ENCODE measurements at regions not wholly inside any gene's neighbourhood (a gene's known extent, or its start where the extent isn't known, plus 50 kb on each side); places are given as distances from the start of the nearest gene placed in this dataset.

GRCh38 chr1:214952648-214953047 lies 129.9 kb upstream of the KCNK2 start:
- no peak for TF ChIP-seq CTCF (IDR thresholded peaks at IDR 0.05)
- TF ChIP-seq ZNF416 (CRISPR knock-in tag; IDR thresholded peaks at IDR 0.05): no peak
- TF ChIP-seq ZNF281 (CRISPR knock-in tag; IDR thresholded peaks at IDR 0.05): no peak
- no peak for TF ChIP-seq FOXK1 (CRISPR knock-in tag; IDR thresholded peaks at IDR 0.05)
- TF ChIP-seq JUN (CRISPR knock-in tag; IDR thresholded peaks at IDR 0.05): no peak
- TF ChIP-seq ESRRA (CRISPR knock-in tag; IDR thresholded peaks at IDR 0.05; ENCODE audit: borderline replicate concordance): no peak
- no peak for TF ChIP-seq MYBL2 (CRISPR knock-in tag; IDR thresholded peaks at IDR 0.05)
- TF ChIP-seq, protein P1, sequence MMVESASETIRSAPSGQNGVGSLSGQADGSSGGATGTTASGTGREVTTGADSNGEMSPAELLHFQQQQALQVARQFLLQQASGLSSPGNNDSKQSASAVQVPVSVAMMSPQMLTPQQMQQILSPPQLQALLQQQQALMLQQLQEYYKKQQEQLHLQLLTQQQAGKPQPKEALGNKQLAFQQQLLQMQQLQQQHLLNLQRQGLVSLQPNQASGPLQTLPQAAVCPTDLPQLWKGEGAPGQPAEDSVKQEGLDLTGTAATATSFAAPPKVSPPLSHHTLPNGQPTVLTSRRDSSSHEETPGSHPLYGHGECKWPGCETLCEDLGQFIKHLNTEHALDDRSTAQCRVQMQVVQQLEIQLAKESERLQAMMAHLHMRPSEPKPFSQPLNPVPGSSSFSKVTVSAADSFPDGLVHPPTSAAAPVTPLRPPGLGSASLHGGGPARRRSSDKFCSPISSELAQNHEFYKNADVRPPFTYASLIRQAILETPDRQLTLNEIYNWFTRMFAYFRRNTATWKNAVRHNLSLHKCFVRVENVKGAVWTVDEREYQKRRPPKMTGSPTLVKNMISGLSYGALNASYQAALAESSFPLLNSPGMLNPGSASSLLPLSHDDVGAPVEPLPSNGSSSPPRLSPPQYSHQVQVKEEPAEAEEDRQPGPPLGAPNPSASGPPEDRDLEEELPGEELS (CRISPR knock-in tag; IDR thresholded peaks at IDR 0.05): no peak
- TF ChIP-seq NFE2L1 (CRISPR knock-in tag; IDR thresholded peaks at IDR 0.05): no peak
- TF ChIP-seq, protein P2, sequence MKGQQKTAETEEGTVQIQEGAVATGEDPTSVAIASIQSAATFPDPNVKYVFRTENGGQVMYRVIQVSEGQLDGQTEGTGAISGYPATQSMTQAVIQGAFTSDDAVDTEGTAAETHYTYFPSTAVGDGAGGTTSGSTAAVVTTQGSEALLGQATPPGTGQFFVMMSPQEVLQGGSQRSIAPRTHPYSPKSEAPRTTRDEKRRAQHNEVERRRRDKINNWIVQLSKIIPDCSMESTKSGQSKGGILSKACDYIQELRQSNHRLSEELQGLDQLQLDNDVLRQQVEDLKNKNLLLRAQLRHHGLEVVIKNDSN (CRISPR knock-in tag; IDR thresholded peaks at IDR 0.05): no peak
- no peak for TF ChIP-seq USF2 (CRISPR knock-in tag; IDR thresholded peaks at IDR 0.05)
- no peak for TF ChIP-seq TP53 (CRISPR knock-in tag; IDR thresholded peaks at IDR 0.05)
- TF ChIP-seq FOXJ3 (CRISPR knock-in tag; IDR thresholded peaks at IDR 0.05; ENCODE audit: borderline replicate concordance): no peak
- TF ChIP-seq, protein P3, sequence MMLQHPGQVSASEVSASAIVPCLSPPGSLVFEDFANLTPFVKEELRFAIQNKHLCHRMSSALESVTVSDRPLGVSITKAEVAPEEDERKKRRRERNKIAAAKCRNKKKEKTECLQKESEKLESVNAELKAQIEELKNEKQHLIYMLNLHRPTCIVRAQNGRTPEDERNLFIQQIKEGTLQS (CRISPR knock-in tag; conservative IDR thresholded peaks at IDR 0.05): no peak

All from WTC11 (cell line).